ENCODE measurements at regions not wholly inside any gene's neighbourhood (a gene's known extent, or its start where the extent isn't known, plus 50 kb on each side); places are given as distances from the start of the nearest gene placed in this dataset.
A peak's percentile ranks its signal among the peaks of the same experiment; 100 is the strongest.
"Not testable (repeated sequence)": the region's sequence is repeated elsewhere in the genome, so short reads cannot be mapped to it uniquely, and the experiment has no call there.

GRCh38 chr7:120070201-120070600 lies 202.8 kb upstream of the KCND2 start:
- TF ChIP-seq CTCF (IDR thresholded peaks at IDR 0.05; ENCODE audit: insufficient read depth, low read length), result no peak
- no peak for DNase-seq (ENCODE audit: low read depth)

GRCh38 chr7:120077777-120078176 lies 195.2 kb upstream of the KCND2 start:
- no peak for DNase-seq (ENCODE audit: low read depth)
- TF ChIP-seq CTCF (IDR thresholded peaks at IDR 0.05; ENCODE audit: insufficient read depth, low read length), result no peak
- H3K4me3 ChIP-seq (ENCODE audit: low read depth, low read length), result no peak overlapping the region

More at GRCh38 chr7:120070201-120070600, 202.8 kb upstream of the KCND2 start:
- no peak overlapping the region for H3K4me3 ChIP-seq (ENCODE audit: low read depth, low read length)

- no peak for DNase-seq (ENCODE audit: low read depth)
- no peak for TF ChIP-seq CTCF (IDR thresholded peaks at IDR 0.05; ENCODE audit: insufficient read depth, low read length)
- H3K4me3 ChIP-seq (ENCODE audit: low read depth, low read length), result no peak overlapping the region
Observed at GRCh38 chr7:120079022-120079421, 194.0 kb upstream of the KCND2 start.

- TF ChIP-seq CTCF (IDR thresholded peaks at IDR 0.05; ENCODE audit: insufficient read depth, low read length), result no peak
Observed at GRCh38 chr7:120079704-120080103, 193.3 kb upstream of the KCND2 start.

GRCh38 chr7:120086468-120086867 lies 186.5 kb upstream of the KCND2 start:
- H3K4me3 ChIP-seq (ENCODE audit: low read depth, low read length); DNase-seq (ENCODE audit: low read depth): not testable (repeated sequence)

More at GRCh38 chr7:120079704-120080103, 193.3 kb upstream of the KCND2 start:
- no peak for DNase-seq (ENCODE audit: low read depth)
- H3K4me3 ChIP-seq (ENCODE audit: low read depth, low read length), result no peak overlapping the region

- DNase-seq (ENCODE audit: low read depth), result peak; percentile 66
- TF ChIP-seq CTCF (IDR thresholded peaks at IDR 0.05; ENCODE audit: insufficient read depth, low read length), result peak; percentile 36
- H3K4me3 ChIP-seq (ENCODE audit: low read depth, low read length), result no peak overlapping the region
Observed at GRCh38 chr7:120089968-120090367, 183.0 kb upstream of the KCND2 start.

GRCh38 chr7:120091807-120092206 lies 181.2 kb upstream of the KCND2 start:
- DNase-seq (ENCODE audit: low read depth), result no peak
- H3K4me3 ChIP-seq (ENCODE audit: low read depth, low read length), result no peak overlapping the region
- no peak for TF ChIP-seq CTCF (IDR thresholded peaks at IDR 0.05; ENCODE audit: insufficient read depth, low read length)

Measured in fibroblast of the aortic adventitia (primary cell).